ENCODE measurements at regions not wholly inside any gene's neighbourhood (a gene's known extent, or its start where the extent isn't known, plus 50 kb on each side); places are given as distances from the start of the nearest gene placed in this dataset.

DNA sequence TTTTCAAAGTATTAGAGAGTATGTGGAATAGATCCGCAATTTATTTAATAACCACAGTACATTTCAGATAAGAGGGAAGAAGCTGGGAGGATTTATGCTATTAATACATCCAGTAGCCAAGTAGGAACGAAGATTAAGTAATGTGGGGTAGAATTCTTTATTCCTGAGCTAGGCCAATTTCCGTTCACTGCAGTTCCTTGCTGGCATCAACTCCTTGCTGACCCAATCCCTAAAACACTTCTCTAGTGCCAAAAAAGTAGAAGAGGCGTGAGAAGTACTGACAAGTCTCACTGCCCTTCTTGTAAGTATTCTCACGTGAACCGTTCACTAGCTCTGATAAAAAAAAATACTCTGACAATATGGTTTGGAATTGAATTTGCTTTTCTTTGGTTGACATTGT lies 211.4 kb downstream of the EPHA4 start (continued):
- TF ChIP-seq, protein P1, sequence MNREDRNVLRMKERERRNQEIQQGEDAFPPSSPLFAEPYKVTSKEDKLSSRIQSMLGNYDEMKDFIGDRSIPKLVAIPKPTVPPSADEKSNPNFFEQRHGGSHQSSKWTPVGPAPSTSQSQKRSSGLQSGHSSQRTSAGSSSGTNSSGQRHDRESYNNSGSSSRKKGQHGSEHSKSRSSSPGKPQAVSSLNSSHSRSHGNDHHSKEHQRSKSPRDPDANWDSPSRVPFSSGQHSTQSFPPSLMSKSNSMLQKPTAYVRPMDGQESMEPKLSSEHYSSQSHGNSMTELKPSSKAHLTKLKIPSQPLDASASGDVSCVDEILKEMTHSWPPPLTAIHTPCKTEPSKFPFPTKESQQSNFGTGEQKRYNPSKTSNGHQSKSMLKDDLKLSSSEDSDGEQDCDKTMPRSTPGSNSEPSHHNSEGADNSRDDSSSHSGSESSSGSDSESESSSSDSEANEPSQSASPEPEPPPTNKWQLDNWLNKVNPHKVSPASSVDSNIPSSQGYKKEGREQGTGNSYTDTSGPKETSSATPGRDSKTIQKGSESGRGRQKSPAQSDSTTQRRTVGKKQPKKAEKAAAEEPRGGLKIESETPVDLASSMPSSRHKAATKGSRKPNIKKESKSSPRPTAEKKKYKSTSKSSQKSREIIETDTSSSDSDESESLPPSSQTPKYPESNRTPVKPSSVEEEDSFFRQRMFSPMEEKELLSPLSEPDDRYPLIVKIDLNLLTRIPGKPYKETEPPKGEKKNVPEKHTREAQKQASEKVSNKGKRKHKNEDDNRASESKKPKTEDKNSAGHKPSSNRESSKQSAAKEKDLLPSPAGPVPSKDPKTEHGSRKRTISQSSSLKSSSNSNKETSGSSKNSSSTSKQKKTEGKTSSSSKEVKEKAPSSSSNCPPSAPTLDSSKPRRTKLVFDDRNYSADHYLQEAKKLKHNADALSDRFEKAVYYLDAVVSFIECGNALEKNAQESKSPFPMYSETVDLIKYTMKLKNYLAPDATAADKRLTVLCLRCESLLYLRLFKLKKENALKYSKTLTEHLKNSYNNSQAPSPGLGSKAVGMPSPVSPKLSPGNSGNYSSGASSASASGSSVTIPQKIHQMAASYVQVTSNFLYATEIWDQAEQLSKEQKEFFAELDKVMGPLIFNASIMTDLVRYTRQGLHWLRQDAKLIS (CRISPR knock-in tag; IDR thresholded peaks at IDR 0.05) = no peak
- TF ChIP-seq RXRB (CRISPR knock-in tag; IDR thresholded peaks at IDR 0.05; ENCODE audit: borderline replicate concordance) = no peak
- TF ChIP-seq RBM22 (optimal IDR thresholded peaks at IDR 0.05; ENCODE audit: low read length) = no peak
- no peak for TF ChIP-seq TGIF2 (CRISPR knock-in tag; IDR thresholded peaks at IDR 0.05)
- TF ChIP-seq, protein P2, sequence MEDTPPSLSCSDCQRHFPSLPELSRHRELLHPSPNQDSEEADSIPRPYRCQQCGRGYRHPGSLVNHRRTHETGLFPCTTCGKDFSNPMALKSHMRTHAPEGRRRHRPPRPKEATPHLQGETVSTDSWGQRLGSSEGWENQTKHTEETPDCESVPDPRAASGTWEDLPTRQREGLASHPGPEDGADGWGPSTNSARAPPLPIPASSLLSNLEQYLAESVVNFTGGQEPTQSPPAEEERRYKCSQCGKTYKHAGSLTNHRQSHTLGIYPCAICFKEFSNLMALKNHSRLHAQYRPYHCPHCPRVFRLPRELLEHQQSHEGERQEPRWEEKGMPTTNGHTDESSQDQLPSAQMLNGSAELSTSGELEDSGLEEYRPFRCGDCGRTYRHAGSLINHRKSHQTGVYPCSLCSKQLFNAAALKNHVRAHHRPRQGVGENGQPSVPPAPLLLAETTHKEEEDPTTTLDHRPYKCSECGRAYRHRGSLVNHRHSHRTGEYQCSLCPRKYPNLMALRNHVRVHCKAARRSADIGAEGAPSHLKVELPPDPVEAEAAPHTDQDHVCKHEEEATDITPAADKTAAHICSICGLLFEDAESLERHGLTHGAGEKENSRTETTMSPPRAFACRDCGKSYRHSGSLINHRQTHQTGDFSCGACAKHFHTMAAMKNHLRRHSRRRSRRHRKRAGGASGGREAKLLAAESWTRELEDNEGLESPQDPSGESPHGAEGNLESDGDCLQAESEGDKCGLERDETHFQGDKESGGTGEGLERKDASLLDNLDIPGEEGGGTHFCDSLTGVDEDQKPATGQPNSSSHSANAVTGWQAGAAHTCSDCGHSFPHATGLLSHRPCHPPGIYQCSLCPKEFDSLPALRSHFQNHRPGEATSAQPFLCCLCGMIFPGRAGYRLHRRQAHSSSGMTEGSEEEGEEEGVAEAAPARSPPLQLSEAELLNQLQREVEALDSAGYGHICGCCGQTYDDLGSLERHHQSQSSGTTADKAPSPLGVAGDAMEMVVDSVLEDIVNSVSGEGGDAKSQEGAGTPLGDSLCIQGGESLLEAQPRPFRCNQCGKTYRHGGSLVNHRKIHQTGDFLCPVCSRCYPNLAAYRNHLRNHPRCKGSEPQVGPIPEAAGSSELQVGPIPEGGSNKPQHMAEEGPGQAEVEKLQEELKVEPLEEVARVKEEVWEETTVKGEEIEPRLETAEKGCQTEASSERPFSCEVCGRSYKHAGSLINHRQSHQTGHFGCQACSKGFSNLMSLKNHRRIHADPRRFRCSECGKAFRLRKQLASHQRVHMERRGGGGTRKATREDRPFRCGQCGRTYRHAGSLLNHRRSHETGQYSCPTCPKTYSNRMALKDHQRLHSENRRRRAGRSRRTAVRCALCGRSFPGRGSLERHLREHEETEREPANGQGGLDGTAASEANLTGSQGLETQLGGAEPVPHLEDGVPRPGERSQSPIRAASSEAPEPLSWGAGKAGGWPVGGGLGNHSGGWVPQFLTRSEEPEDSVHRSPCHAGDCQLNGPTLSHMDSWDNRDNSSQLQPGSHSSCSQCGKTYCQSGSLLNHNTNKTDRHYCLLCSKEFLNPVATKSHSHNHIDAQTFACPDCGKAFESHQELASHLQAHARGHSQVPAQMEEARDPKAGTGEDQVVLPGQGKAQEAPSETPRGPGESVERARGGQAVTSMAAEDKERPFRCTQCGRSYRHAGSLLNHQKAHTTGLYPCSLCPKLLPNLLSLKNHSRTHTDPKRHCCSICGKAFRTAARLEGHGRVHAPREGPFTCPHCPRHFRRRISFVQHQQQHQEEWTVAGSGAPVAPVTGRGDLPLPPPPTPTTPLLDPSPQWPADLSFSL (CRISPR knock-in tag; IDR thresholded peaks at IDR 0.05) = no peak
- TF ChIP-seq HNRNPL (IDR thresholded peaks at IDR 0.05; ENCODE audit: low read depth, low read length) = no peak
- TF ChIP-seq POGZ (CRISPR knock-in tag; IDR thresholded peaks at IDR 0.05) = no peak
- TF ChIP-seq ZNF24 (IDR thresholded peaks at IDR 0.05) = no peak
- TF ChIP-seq, protein P3, sequence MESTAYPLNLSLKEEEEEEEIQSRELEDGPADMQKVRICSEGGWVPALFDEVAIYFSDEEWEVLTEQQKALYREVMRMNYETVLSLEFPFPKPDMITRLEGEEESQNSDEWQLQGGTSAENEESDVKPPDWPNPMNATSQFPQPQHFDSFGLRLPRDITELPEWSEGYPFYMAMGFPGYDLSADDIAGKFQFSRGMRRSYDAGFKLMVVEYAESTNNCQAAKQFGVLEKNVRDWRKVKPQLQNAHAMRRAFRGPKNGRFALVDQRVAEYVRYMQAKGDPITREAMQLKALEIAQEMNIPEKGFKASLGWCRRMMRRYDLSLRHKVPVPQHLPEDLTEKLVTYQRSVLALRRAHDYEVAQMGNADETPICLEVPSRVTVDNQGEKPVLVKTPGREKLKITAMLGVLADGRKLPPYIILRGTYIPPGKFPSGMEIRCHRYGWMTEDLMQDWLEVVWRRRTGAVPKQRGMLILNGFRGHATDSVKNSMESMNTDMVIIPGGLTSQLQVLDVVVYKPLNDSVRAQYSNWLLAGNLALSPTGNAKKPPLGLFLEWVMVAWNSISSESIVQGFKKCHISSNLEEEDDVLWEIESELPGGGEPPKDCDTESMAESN (CRISPR knock-in tag; conservative IDR thresholded peaks at IDR 0.05) = no peak
- TF ChIP-seq, protein P4, sequence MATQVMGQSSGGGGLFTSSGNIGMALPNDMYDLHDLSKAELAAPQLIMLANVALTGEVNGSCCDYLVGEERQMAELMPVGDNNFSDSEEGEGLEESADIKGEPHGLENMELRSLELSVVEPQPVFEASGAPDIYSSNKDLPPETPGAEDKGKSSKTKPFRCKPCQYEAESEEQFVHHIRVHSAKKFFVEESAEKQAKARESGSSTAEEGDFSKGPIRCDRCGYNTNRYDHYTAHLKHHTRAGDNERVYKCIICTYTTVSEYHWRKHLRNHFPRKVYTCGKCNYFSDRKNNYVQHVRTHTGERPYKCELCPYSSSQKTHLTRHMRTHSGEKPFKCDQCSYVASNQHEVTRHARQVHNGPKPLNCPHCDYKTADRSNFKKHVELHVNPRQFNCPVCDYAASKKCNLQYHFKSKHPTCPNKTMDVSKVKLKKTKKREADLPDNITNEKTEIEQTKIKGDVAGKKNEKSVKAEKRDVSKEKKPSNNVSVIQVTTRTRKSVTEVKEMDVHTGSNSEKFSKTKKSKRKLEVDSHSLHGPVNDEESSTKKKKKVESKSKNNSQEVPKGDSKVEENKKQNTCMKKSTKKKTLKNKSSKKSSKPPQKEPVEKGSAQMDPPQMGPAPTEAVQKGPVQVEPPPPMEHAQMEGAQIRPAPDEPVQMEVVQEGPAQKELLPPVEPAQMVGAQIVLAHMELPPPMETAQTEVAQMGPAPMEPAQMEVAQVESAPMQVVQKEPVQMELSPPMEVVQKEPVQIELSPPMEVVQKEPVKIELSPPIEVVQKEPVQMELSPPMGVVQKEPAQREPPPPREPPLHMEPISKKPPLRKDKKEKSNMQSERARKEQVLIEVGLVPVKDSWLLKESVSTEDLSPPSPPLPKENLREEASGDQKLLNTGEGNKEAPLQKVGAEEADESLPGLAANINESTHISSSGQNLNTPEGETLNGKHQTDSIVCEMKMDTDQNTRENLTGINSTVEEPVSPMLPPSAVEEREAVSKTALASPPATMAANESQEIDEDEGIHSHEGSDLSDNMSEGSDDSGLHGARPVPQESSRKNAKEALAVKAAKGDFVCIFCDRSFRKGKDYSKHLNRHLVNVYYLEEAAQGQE (IDR thresholded peaks at IDR 0.05; ENCODE audit: borderline replicate concordance in 1 of 2, low read depth in 1 of 2, low read length in 2 of 2) = no peak
